Mesenchymal stem cell (in vitro differentiated cells and primary cell): ENCODE measurements at regions not wholly inside any gene's neighbourhood (a gene's known extent, or its start where the extent isn't known, plus 50 kb on each side); places are given as distances from the start of the nearest gene placed in this dataset.
A peak's percentile ranks its signal among the peaks of the same experiment; 100 is the strongest.

ENCODE experiments used
- DNase-seq: peaks from one replicate; pipeline ENCODE4 v3.0.0-alpha.2; 2013
- H2AFZ ChIP-seq: one replicate; pipeline ENCODE4 v1.6.1; 2013; ENCODE audit warnings: low read depth, mild to moderate bottlenecking, control low read depth, inconsistent platforms, low read length, moderate library complexity
- H2AK5ac ChIP-seq: 2 replicates; pipeline ENCODE4 v1.6.1; 2013; ENCODE audit warnings: low read length, moderate library complexity, mild to moderate bottlenecking, inconsistent platforms; ENCODE audit not compliant: severe bottlenecking
- H2BK120ac ChIP-seq: one replicate; pipeline ENCODE4 v1.6.1; 2013; ENCODE audit warnings: low read depth, mild to moderate bottlenecking, inconsistent platforms, low read length, moderate library complexity
- H2BK12ac ChIP-seq, 2 experiments: one replicate each; pipeline ENCODE4 v1.6.1; 2013; ENCODE audit warnings: inconsistent platforms in 2 of 2, low read length in 2 of 2, mild to moderate bottlenecking in 2 of 2, moderate library complexity in 2 of 2, control low read depth in 1 of 2
- H2BK15ac ChIP-seq: one replicate; pipeline ENCODE4 v1.6.1; 2013; ENCODE audit warnings: mild to moderate bottlenecking, low read depth, inconsistent platforms; ENCODE audit not compliant: poor library complexity, severe bottlenecking
- H2BK5ac ChIP-seq: 2 replicates; pipeline ENCODE4 v1.6.1; 2013; ENCODE audit warnings: low read depth, mild to moderate bottlenecking, low read length, control low read depth, inconsistent platforms; ENCODE audit not compliant: poor library complexity, severe bottlenecking
- H3K14ac ChIP-seq, 2 experiments: one replicate each; pipeline ENCODE4 v1.6.1; 2013; ENCODE audit warnings: inconsistent platforms in 2 of 2, low read length in 2 of 2, control low read depth in 1 of 2, mild to moderate bottlenecking in 1 of 2, moderate library complexity in 1 of 2
- H3K18ac ChIP-seq, 2 experiments: one replicate each; pipeline ENCODE4 v1.6.1; 2013; ENCODE audit warnings: inconsistent platforms in 2 of 2, low read length in 2 of 2, control low read depth in 1 of 2, low read depth in 1 of 2, mild to moderate bottlenecking in 1 of 2
- H3K23ac ChIP-seq, 2 experiments: one replicate each; pipeline ENCODE4 v1.6.1; 2013; ENCODE audit warnings: inconsistent platforms in 2 of 2, low read length in 2 of 2, mild to moderate bottlenecking in 2 of 2, moderate library complexity in 2 of 2, control low read depth in 1 of 2
- H3K27ac ChIP-seq: 2 replicates; pipeline ENCODE4 v1.5.1; 2013; ENCODE audit warnings: mild to moderate bottlenecking, moderate library complexity, low read length, control low read depth, inconsistent platforms; ENCODE audit not compliant: poor library complexity, severe bottlenecking
- H3K27me3 ChIP-seq, 2 experiments: 2 replicates each; pipeline versions ENCODE4 v1.6.1 to v1.7.0; 2013; ENCODE audit warnings: low read length in 2 of 2, mild to moderate bottlenecking in 2 of 2, moderate library complexity in 2 of 2, control low read depth in 1 of 2, inconsistent platforms in 1 of 2; ENCODE audit not compliant: control insufficient read depth in 1 of 2, insufficient read depth in 1 of 2
- H3K36me3 ChIP-seq, 2 experiments: 2 replicates each; pipeline versions ENCODE4 v1.6.1 to v1.7.0; 2013; ENCODE audit warnings: low read length in 2 of 2, control low read depth in 1 of 2, inconsistent platforms in 1 of 2, low read depth in 1 of 2, mild to moderate bottlenecking in 1 of 2; ENCODE audit not compliant: insufficient read depth in 2 of 2, control insufficient read depth in 1 of 2
- H3K4ac ChIP-seq, 2 experiments: one replicate each; pipeline ENCODE4 v1.6.1; 2013; ENCODE audit warnings: inconsistent platforms in 2 of 2, low read length in 2 of 2, mild to moderate bottlenecking in 2 of 2, moderate library complexity in 2 of 2, control low read depth in 1 of 2, low read depth in 1 of 2
- H3K4me1 ChIP-seq: 2 replicates; pipeline ENCODE4 v1.6.1; 2013; ENCODE audit warnings: low read depth, low read length, control low read depth; ENCODE audit not compliant: control insufficient read depth, insufficient read depth
- H3K4me2 ChIP-seq: 2 replicates; pipeline ENCODE4 v1.6.1; 2013; ENCODE audit warnings: low read length, mild to moderate bottlenecking, inconsistent platforms; ENCODE audit not compliant: poor library complexity, severe bottlenecking
- H3K4me3 ChIP-seq, 2 experiments: 2 replicates each; pipeline versions ENCODE4 v1.5.1 to v1.7.0; 2013; ENCODE audit warnings: low read length in 2 of 2, mild to moderate bottlenecking in 2 of 2, control low read depth in 1 of 2, low read depth in 1 of 2; ENCODE audit not compliant: insufficient read depth in 1 of 2
- H3K79me1 ChIP-seq: replicated peaks from 2 replicates; pipeline ENCODE4 v1.6.1; 2013; ENCODE audit warnings: mild to moderate bottlenecking, control low read depth, low read length, inconsistent platforms; ENCODE audit not compliant: poor library complexity, severe bottlenecking
- H3K9ac ChIP-seq: 2 replicates; pipeline ENCODE4 v1.7.0; 2013; ENCODE audit warnings: mild to moderate bottlenecking, low read length, moderate library complexity
- H3K9me3 ChIP-seq: 2 replicates; pipeline ENCODE4 v1.7.0; 2013; ENCODE audit warnings: mild to moderate bottlenecking, low read length; ENCODE audit not compliant: control insufficient read depth
- H4K8ac ChIP-seq: one replicate; pipeline ENCODE4 v1.6.1; 2013; ENCODE audit warnings: inconsistent platforms, mild to moderate bottlenecking, low read length, moderate library complexity
- H4K91ac ChIP-seq: one replicate; pipeline ENCODE4 v1.6.1; 2013; ENCODE audit warnings: mild to moderate bottlenecking, low read length, inconsistent platforms
- WGBS: methylation state at CpG from one replicate; pipeline ENCODE4 v1.1.7; 2013; ENCODE audit warnings: mixed read lengths; 5-methylcytosine and 5-hydroxymethylcytosine counted together

- Histone ChIP-seq H3K4ac (peak overlapping the region in 1 of 2 experiments; percentile 30), H3K4me1 (peaks cover 1% of the 10 kb centered on the region), H2BK15ac (no peak overlapping the region), H3K23ac (peak overlapping the region in 1 of 2 experiments; percentile 72), H3K9me3 (no peaks in the 10 kb centered on the region), H2BK120ac (no peak overlapping the region), H2BK12ac (no peak overlapping the region), H3K14ac (no peak overlapping the region), H2AFZ (no peak overlapping the region), H3K27ac (no peak overlapping the region), H3K79me1 (no peaks in the 10 kb centered on the region), H3K18ac (no peak overlapping the region), H3K27me3 (no peaks in the 10 kb centered on the region), H3K4me2 (no peak overlapping the region), H3K9ac (no peak overlapping the region), H2BK5ac (no peak overlapping the region), H3K36me3 (no peaks in the 10 kb centered on the region), H4K8ac (no peak overlapping the region), H4K91ac (no peak overlapping the region), H2AK5ac (no peak overlapping the region), H3K4me3 (no peak overlapping the region)
- peak; percentile 6 for DNase-seq
- 23% methylated on average over 2 of the region's 6 CpGs for WGBS
Measured at GRCh38 chr12:24280056-24280842, 330.8 kb upstream of the SOX5 start.

GRCh38 chr12:24278832-24279231 is 329.4 kb upstream of the SOX5 start:
- Histone ChIP-seq H3K27me3 (no peaks in the 10 kb centered on the region), H3K9ac (no peak overlapping the region), H4K91ac (no peak overlapping the region), H3K4me3 (no peak overlapping the region), H3K36me3 (no peaks in the 10 kb centered on the region), H3K4ac (no peak overlapping the region), H3K79me1 (no peaks in the 10 kb centered on the region), H2BK5ac (no peak overlapping the region), H3K27ac (no peak overlapping the region), H2AK5ac (no peak overlapping the region), H2BK120ac (no peak overlapping the region), H4K8ac (no peak overlapping the region), H2BK15ac (no peak overlapping the region), H3K9me3 (no peaks in the 10 kb centered on the region), H2BK12ac (no peak overlapping the region), H3K4me1 (peaks cover 1% of the 10 kb centered on the region), H3K14ac (no peak overlapping the region), H3K4me2 (no peak overlapping the region), H2AFZ (no peak overlapping the region), H3K23ac (no peak overlapping the region), H3K18ac (no peak overlapping the region)
- no peak for DNase-seq

GRCh38 chr12:24270965-24271364 is 321.5 kb upstream of the SOX5 start:
- no peaks in the 10 kb centered on the region for H3K4me1 ChIP-seq
- H3K4me3 ChIP-seq, result no peak overlapping the region
- no peak overlapping the region for H3K4me2 ChIP-seq
- H3K4ac ChIP-seq, result no peak overlapping the region
- H3K18ac ChIP-seq, result no peak overlapping the region
- no peak overlapping the region for H2BK15ac ChIP-seq
- H4K91ac ChIP-seq, result no peak overlapping the region
- DNase-seq, result no peak
- H3K27me3 ChIP-seq, result no peaks in the 10 kb centered on the region
- no peak overlapping the region for H2BK12ac ChIP-seq
- no peaks in the 10 kb centered on the region for H3K9me3 ChIP-seq
- no peaks in the 10 kb centered on the region for H3K79me1 ChIP-seq
- no peak overlapping the region for H3K23ac ChIP-seq
- H2BK120ac ChIP-seq, result no peak overlapping the region
- H3K14ac ChIP-seq, result no peak overlapping the region
- H2AK5ac ChIP-seq, result no peak overlapping the region
- H2BK5ac ChIP-seq, result no peak overlapping the region
- no peaks in the 10 kb centered on the region for H3K36me3 ChIP-seq
- WGBS, result no CpG with 5 or more reads among the region's 2 CpGs
- no peak overlapping the region for H2AFZ ChIP-seq
- H3K9ac ChIP-seq, result no peak overlapping the region
- H3K27ac ChIP-seq, result no peak overlapping the region
- no peak overlapping the region for H4K8ac ChIP-seq

GRCh38 chr12:24270464-24270863 is 321.0 kb upstream of the SOX5 start:
- Histone ChIP-seq H3K4me3 (no peak overlapping the region), H3K18ac (no peak overlapping the region), H3K27ac (no peak overlapping the region), H3K14ac (no peak overlapping the region), H3K36me3 (no peaks in the 10 kb centered on the region), H2BK12ac (no peak overlapping the region), H3K4me2 (no peak overlapping the region), H2BK5ac (no peak overlapping the region), H3K27me3 (no peaks in the 10 kb centered on the region), H2AFZ (no peak overlapping the region), H3K23ac (no peak overlapping the region), H3K9ac (no peak overlapping the region), H2AK5ac (no peak overlapping the region), H3K4me1 (no peaks in the 10 kb centered on the region), H2BK120ac (no peak overlapping the region), H2BK15ac (no peak overlapping the region), H4K8ac (no peak overlapping the region), H4K91ac (no peak overlapping the region), H3K4ac (no peak overlapping the region), H3K79me1 (no peaks in the 10 kb centered on the region), H3K9me3 (no peaks in the 10 kb centered on the region)
- no peak for DNase-seq
- no CpG with 5 or more reads among the region's 1 CpG for WGBS
